NCI-H1417 (cell line): ENCODE measurements at regions not wholly inside any gene's neighbourhood (a gene's known extent, or its start where the extent isn't known, plus 50 kb on each side); places are given as distances from the start of the nearest gene placed in this dataset.
"Not testable (repeated sequence)": the region's sequence is repeated elsewhere in the genome, so short reads cannot be mapped to it uniquely, and the experiment has no call there.

Experiments
- DNase-seq, 3 experiments: peaks; one replicate each; lab custom pipeline; 2025; lab: John Stamatoyannopoulos, UW

DNA sequence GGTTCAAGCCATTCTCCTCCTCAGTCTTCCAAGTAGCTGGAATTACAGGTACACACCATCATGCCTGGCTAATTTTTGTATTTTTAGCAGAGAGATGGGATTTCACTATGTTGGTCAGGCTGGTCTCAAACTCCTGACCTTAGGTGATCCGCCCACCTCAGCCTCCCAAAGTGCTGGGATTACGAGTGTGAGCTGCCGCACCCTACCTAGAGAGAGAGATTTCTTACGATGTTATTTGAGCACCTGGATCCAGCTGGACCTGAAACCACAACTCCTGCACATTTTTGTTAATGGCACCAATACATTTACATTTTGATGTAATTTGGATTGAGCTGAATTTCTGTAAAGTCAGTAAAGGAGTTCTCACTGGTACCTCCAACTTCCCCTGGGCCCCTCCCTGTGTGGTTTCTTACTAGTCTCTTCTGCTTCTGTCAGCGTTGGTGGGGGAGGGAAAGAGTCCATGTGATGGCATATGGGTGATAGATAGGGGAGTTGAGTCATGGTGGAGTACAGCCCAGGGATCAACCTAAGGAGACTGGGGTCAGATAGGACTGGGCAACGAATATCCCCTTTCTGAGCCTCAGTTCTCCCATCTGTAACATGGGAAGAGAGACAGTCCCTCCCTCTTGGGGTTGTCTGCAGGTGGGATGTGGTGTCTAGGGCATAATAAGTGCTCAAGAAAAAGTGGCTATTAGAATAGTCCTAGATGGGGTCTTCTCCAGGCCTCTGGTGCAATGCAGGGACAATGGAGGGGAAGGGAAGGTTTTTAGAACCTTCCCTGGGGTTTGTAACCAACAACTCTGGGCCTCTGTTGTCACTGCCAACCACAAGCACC lies 83.3 kb upstream of the MED13L start:
- DNase-seq: no peak

DNA sequence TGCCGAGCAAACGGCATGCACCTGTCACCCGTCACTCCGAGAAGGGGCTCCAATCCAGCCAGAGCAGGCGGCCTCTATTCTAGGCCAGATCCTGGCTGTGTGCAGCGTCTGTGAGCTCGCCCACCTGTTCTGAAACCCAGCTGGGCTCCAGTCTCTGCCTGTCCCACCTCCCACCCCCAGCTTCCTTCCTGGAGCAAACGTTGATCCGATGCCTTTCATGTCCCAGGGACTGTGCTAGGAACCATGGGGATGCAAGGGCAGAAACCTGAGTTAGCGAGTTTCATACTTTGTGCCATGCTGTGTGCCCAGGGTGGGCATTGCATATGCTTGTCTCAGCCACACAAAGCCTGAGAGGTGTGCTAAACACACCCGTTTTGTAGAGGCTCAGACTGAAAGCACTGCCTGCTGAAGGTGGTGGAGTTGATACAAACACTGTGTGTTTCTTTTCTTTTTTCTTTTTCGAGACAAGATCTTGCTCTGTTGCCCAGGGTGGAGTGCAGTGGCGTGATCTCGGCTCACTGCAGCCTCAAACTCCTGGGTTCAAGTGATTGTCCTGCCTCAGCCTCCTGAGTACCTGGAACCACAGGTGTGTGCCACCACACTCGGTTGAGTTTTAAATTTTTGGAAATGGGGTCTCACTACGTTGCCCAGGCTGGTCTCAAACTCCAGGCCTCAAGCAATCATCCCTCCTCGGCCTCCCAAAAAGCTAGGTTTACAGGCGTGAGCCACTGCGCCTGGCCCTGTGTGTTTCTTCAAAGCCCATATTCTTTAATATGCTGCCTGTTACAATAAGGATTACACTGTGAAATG lies 84.1 kb upstream of the MED13L start:
- DNase-seq: peak; percentile 8 to 61 (median 30)

DNA sequence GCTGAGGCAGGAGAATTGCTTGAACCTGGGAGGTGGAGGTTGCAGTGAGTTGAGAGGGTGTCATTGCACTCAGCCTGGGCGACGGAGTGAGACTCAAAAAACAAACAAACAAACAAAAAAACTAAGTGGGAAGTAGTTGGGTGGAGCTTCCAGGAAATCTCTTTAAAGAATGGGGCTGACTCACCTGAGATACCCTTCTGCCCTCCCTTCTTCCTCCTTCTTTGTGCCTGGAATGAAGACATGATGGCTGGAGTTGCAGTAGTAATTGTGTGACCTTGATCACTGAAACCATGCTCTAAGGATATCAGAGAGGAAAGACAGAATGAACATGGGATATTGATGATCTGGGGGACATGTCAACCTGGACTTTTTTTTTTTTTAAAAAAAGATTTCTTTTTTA lies 87.6 kb upstream of the MED13L start:
- DNase-seq: no peak

DNA sequence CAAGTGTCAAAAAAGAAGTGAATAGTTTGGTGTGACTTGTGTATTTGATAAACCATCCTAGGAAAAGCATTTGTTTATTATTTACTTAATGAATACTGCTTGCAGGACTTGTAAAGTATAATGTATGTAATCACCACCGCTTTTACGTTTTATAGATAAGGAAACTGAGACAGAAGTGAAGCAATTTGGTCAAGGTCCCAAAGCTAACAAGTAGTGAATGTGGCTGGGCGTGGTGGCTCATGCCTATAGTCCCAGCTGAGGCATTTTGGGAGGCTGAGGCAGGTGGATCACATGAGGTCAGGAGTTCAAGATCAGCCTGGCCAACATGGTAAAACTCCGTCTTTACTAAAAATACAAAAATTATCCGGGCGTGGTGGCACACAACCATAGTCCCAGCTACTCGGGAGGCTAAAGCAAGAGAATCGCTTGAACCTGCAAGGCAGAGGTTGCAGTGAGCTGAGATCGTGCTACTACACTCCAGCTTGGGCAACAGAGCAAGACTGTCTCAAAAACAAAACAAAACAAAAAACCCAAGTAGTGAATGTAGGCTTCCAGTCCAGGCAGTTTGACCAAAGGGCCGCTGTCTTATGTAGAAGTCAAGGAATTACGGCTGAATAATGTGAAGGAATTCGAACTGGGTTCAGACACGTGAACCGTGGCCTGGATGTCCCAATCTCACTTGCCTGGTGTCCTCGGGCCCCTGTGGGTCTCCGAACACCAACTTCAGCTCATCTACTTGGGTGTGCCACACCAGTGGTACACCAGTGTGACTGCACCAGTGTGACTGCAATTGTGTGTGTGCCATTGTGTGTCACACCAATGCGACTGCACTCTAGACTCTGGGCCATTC lies 88.3 kb upstream of the MED13L start:
- no peak for DNase-seq

DNA sequence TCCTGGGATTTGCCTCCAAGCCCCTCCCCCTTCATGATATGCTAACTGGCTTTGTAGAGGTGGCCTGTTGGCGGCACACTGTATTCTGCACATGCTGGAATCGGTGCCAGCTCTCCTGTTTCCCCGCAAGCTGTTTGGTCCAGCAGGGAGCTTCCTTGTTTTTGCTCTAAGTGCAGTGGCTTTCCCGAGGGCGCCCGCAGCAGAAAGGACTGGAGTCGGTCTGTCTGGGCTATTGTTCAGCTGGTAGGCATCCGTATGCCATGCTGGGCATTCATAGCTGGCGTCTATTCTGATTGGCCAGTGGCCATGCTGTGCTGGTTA lies 88.9 kb upstream of the MED13L start:
- DNase-seq: peak; percentile 34 to 85 (median 65)

DNA sequence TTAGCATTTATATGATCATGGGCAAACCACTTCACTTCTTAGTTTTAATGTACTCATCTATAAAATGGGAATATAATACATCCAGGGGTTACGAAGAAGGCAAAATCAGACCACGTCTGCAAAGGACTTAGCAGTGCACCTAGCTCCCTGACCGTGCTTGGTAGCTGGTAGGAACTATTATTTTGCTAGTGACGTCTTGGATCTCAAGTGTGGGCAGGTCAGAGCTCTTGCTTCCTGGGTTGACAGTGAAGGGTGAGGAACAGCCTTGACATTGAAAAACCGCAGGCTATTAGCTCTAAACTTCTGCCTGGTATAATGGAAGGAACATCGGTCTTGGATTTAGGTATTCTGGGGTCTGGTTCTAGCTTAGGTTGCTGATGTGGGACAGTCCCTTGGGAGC lies 89.3 kb upstream of the MED13L start:
- peak in 2 of 3 experiments; percentile 31 to 51 for DNase-seq

DNA sequence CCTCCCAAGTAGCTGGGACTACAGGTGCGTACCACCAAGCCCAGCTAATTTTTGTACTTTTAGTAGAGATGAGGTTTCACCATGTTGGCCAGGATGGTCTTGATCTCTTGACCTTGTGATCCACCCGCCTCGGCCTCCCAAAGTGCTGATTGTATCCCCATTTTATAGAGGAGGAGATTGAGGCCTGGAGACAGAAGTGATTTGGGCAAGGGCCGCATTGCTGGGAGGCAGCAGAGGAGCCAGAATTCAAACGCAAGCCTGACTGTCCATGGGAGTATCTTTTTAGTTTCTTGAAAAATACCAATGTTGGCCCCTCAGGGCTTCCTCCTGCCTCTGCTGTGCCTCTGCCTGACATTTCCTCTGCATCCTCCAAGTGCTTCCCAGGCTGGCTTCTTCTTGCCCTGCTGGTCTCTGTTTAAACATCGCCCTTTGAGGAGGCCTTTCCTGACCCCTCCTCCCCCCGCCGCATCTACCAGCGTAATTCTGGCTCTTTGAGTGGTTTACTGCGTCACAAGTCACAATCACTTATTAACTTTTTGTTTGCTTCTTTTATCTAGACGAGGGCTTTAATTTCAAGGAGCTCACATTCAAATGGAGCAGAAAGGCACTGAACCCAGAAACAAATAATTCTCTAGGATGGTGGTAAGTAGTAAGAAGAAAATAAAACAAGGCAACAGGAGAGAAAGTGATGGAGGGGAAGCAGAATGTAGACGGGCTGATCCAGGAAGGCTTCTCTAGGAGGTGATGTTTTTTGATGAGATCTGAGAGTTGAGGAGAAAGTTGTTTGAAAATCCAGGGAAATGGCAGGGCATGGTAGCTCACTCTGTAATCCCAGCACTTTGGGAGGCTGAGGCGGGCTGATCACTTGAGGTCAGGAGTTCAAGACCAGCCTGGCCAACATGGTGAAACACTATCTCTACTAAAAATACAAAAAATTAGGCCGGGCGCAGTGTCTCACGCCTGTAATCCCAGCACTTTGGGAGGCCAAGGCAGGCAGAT lies 91.0 kb upstream of the MED13L start:
- no peak for DNase-seq

DNA sequence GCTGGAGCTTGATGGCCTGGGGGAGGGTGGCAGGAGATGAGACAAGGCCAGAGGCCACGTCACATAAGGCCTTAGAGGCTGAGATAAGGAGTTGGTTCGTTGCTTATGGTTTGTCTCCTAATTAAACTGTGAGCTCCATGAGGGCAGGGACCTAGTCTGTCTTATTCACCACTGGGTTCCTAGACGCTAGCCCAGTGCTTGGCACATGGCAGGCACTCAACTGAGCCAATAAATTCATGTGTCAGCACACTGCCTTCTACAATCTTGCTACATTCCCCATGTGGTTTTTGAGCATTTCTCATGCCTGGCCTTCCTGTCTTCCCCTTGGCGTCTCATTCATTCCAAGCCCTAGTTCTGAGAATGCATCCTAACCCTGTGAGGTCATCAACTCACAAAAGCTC lies 92.5 kb upstream of the MED13L start:
- no peak for DNase-seq

DNA sequence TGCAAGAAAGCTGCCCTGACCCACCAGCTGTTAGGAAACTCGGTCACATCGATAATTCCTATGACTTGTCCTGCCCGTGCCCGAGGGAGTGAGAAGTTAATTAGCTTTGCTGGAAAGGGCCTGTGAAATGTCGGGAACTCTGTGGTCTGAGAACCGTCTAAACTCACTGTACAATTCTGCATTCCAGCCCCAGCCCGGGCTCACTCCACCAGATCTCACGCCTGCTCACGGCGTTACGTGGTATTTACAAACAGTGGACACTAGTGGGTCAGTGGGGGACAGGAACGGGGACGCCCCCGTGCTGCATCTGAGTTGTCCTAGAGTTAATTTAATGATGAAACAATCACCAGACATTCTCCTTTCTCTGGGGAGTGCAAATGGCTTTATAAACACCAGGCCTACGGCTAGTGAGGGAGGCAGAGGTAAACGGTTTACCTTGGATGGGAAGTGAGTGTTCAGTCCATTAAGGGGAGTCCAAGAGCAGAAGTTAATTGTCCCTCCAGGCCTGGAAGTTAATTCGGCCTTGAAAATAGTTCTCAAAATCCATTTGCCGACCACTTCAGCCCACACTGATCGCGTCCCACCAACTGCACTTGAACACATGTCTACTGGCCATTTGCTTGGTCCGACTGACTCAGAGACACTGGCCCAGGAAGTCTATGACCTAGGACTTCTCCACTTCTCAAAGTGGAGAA lies 93.5 kb upstream of the MED13L start:
- no peak for DNase-seq

DNA sequence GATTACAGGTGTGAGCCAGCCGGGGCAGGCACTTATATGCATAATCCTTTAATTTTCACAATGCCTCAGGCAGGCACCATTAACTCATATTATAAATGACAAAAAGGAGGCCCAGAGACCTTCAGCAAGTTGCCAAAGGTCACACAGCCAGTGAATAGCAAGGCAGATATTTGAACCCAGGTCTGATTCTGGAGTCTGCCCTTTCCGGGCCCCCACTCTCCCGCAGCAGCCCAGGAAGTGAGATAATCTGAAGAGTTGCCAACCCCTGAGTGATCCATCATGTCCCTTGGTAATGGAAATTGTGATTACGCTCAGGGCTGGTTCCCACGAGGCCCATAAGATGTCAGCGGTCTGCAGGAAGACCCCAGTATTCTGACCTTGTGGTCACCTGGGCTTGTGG lies 95.3 kb upstream of the MED13L start:
- DNase-seq: no peak

DNA sequence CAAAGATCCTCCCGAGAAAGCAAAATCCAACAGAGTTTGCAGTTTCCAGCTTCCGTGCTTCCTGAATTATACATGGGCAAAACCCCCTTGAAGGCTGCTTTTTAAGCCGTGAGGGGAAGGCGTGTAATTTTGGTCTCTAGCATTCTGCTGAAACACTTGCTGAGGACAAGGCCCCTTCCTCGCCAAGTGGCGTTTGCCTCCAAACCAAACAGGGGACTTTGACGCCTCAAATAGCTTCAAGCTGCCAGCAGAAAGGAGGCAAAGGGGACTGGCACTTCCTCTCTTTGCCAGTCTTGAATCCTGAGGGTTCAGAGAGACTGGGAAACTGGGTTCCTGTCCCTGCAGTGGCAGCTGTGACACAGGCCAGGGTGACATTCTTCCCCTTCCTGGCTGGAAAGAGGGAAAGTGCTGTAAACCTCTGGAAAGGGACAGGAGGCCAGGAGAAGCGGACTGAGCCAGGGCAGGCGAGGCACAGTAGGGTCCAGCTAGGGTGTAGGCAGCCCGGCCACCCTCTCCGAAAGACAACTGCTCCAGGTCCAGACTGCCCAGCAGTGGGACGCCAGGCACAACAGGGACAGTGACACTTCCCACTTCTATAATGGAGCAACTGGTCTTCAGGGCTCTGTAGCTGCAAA lies 96.2 kb upstream of the MED13L start:
- DNase-seq: no peak

DNA sequence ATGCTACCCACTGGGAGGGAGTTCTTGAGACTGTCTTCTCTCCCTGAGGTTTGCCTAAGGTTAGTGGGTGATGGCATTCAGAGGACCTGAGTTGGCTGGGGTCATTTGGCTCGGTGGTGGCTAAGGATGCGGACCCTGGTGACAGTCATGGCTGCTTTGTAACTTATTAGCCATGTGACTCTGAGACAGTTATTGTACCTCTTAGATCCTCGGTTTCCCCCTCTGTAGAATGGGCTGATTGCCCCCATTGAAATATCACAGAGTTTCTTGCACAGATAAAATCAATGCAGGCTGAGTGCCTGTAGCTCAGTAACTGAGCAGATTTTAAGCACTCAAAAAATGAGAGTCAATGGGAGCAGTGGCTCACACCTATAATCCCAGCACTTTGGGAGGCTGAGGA lies 96.7 kb upstream of the MED13L start:
- no peak for DNase-seq

DNA sequence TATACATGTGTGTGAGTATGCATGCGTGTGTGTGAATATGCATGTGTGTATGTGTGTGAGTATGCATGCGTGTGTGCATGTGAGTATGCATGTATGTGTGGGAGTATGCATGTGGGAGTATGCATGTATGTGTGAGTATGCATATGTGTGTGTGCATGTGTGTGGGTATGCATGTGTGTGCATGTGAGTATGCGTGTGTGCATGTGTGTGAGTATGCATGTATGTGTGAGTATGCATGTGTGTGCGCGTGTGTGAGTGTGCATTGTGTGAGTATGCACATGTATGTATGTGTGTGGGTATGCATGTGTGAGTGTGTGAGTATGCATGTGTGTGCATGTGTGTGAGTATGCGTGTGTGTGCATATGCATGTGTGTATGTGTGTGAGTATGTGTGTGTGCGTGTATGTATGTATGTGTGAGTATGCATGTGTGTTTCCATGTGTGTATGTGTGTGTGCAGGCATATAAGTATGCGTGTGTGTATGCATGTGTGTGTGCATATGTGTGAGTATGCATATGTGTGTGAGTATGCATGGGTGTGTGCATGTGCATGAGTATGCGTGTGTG lies 97.9 kb upstream of the MED13L start:
- no peak for DNase-seq

DNA sequence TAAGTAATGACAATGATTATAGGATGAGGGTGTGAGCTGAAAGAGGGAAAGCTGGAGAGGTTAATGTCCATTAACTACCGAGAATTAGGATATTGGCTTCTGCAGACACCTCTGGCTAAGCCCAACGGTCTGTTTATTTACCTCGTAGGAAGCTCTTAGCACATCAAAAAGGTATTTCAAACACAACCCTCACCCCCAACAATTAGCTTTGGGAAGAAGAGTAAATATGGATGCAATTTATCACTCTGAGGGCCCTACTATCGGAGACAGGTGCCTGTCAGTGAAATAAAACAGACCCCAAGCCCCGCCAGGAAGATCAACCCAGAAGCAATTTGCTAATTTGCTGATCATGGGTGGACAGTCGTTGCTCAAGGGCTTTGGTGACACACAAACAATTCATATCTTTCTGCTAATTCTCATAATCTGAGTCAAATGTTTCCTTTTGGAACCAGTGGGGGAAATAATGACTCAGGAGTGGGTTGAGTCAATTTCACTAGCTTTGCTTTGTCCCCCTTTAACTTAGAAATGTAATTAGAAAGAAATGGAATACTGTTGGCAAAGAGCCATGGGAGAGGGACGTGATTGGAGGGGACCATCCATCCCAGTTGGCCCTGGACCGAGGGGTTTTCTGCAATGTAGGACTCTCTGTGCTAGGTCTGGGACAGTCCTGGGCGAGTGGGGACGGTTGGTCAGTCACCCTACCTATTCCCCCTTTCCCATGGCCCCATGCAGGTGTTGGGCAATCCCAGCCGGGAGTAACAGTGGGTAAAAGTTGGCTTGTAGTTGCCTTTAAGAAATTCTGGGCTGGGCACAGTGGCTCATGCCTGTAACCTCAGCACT lies 99.1 kb upstream of the MED13L start:
- DNase-seq: peak in 2 of 3 experiments; percentile 84 to 98

DNA sequence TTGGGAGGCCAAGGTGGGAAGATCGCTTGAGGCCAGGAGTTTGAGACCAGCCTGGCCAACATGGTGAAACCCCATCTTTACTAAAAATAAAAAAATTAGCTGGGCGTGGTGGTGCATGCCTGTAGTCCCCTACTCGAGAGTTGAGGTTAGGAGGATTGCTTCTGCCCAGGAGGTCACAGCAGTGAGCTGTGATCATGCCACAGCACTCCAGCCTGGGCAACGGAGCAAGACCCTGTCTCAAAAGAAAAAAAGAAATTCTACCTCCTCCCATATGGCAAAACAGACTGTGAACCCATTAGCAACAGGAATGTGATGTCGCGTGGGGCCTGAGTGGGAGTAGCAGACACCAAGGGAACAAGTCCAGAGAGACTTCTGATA lies 99.7 kb upstream of the MED13L start:
- DNase-seq: not testable (repeated sequence)

DNA sequence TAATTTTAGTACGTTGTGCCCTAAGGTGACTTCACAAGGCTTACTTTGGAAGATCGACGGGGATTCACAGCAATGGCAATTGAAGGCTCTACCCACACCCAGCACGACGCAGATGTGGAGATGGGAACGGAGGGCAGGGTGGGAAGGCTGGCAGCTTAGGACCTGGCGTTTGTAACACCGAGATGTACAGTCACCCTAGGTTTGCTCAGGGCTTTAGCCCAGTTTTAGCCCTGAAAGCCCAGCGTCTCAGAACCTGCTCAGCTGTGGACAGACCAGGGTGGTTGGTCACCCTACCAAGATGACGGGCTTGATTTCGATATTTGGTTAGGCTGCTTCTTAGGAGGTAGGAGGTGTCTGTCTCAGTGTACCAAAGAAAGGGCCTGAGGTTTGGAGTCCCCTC lies 100.5 kb upstream of the MED13L start:
- no peak for DNase-seq

DNA sequence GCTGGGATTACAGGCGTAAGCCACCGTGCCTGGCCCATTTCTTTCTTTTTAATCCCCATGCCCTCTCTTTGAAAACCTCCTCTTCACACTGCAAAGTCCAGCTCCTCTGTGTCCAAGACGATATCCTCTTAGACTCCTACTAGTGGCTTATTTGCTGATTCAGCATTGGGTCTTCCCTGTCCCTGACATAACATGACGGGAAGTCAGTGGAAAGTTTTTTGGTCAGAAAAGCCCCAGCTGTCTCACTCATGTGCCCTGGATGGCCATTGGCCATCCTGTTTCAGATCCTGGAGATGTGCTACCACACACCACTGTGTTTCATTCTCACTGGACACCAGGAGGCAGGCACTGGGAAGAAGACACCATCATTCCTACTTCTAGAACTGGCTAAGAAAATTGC lies 102.6 kb upstream of the MED13L start:
- no peak for DNase-seq

DNA sequence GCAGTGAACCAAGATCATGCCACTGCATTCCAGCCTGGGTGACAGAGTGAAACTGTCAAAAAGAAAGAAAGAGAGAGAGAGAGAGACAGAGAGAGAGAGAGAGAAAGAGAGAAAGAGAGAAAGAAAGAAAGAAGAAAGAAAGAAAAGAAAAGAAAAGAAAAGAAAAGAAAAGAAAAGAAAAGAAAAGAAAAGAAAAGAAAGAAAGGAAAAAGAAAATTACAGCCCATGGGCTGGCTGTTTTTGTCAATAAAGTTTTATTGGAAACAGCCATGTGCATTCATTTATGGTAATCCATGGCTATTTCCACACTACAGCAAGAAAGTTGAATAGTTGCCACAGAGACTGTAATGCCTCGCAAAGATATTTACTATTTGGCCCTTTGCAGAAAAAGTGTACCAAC lies 103.2 kb upstream of the MED13L start:
- not testable (repeated sequence) for DNase-seq

DNA sequence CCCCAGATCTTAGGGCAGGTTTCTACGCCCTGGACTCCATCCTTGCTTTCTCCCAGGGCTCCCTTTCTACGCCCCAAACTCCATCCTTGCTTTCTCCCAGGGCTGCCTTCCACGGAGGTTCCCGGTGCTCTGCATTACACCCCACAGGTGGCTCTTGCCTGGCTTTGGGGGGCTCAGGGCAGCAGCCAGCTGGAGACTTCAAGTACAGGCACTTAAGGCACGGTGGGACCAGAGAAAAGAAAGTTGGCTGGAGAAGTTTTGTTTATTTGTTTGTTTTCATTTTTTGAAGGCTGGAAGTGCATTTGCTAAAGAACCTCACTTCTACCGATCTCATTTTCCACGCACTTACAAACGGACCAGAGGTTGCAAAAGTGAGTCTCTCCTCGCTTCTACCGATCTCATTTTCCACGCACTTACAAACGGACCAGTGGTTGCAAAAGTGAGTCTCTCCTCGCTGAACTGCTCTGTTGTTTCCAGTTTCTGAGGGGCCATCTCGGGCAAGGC lies 103.8 kb upstream of the MED13L start:
- no peak for DNase-seq
